Skeletal muscle cell (primary cell): ENCODE measurements at regions not wholly inside any gene's neighbourhood (a gene's known extent, or its start where the extent isn't known, plus 50 kb on each side); places are given as distances from the start of the nearest gene placed in this dataset.
A peak's percentile ranks its signal among the peaks of the same experiment; 100 is the strongest.
"Not testable (repeated sequence)": the region's sequence is repeated elsewhere in the genome, so short reads cannot be mapped to it uniquely, and the experiment has no call there.

Experiments
- DNase-seq: peaks from one replicate; pipeline ENCODE4 v3.0.0-alpha.2; 2010; ENCODE audit warnings: low read depth
- H3K4me3 ChIP-seq: 2 replicates; pipeline ENCODE4 v1.5.1; 2011; ENCODE audit warnings: low read depth, mild to moderate bottlenecking, control low read depth, low read length, moderate library complexity

GRCh38 chr5:131107128-131107527, 57.9 kb downstream of the HINT1 start:
- no peak overlapping the region for H3K4me3 ChIP-seq
- no peak for DNase-seq

- no peak for DNase-seq
- H3K4me3 ChIP-seq: no peak overlapping the region
These were observed 60.8 kb downstream of the HINT1 start for GRCh38 chr5:131104169-131104808.

GRCh38 chr5:131096774-131097710, 68.0 kb downstream of the HINT1 start:
- no peak overlapping the region for H3K4me3 ChIP-seq
- peak; percentile 9 for DNase-seq

- not testable (repeated sequence) for H3K4me3 ChIP-seq, DNase-seq
These were observed 69.5 kb downstream of the HINT1 start for GRCh38 chr5:131095561-131095960.

- no peak overlapping the region for H3K4me3 ChIP-seq
- no peak for DNase-seq
These were observed 80.6 kb downstream of the HINT1 start for GRCh38 chr5:131084436-131084835.

- DNase-seq: peak; percentile 15
- H3K4me3 ChIP-seq: no peak overlapping the region
These were observed 83.1 kb downstream of the HINT1 start for GRCh38 chr5:131081913-131082488.

- DNase-seq: peak; percentile 59
- H3K4me3 ChIP-seq: no peak overlapping the region
These were observed 83.7 kb downstream of the HINT1 start for GRCh38 chr5:131081374-131081773.

- no peak overlapping the region for H3K4me3 ChIP-seq
- DNase-seq: no peak
These were observed 85.8 kb downstream of the HINT1 start for GRCh38 chr5:131079232-131079631.

GRCh38 chr5:131068893-131069643, 96.0 kb downstream of the HINT1 start:
- no peak for DNase-seq
- H3K4me3 ChIP-seq: no peak overlapping the region

GRCh38 chr5:131068076-131068475, 97.0 kb downstream of the HINT1 start:
- no peak overlapping the region for H3K4me3 ChIP-seq
- no peak for DNase-seq

- no peak overlapping the region for H3K4me3 ChIP-seq
- no peak for DNase-seq
These were observed 97.4 kb downstream of the HINT1 start for GRCh38 chr5:131067636-131068035.

GRCh38 chr5:131064669-131065371, 100.2 kb downstream of the HINT1 start:
- H3K4me3 ChIP-seq: no peak overlapping the region
- no peak for DNase-seq

- DNase-seq: no peak
These were observed 122.9 kb downstream of the HINT1 start for GRCh38 chr5:131042021-131042789.

GRCh38 chr5:131023498-131023865, 141.6 kb downstream of the HINT1 start:
- no peak for DNase-seq

More at GRCh38 chr5:131042021-131042789, 122.9 kb downstream of the HINT1 start:
- H3K4me3 ChIP-seq: no peak overlapping the region

GRCh38 chr5:131022811-131023497, 142.1 kb downstream of the HINT1 start:
- no peak for DNase-seq
- H3K4me3 ChIP-seq: no peak overlapping the region

More at GRCh38 chr5:131023498-131023865, 141.6 kb downstream of the HINT1 start:
- no peak overlapping the region for H3K4me3 ChIP-seq

GRCh38 chr5:131021646-131022045, 143.4 kb downstream of the HINT1 start:
- H3K4me3 ChIP-seq: no peak overlapping the region
- DNase-seq: no peak

GRCh38 chr5:131019601-131020315, 145.3 kb downstream of the HINT1 start:
- DNase-seq: no peak
- H3K4me3 ChIP-seq: no peak overlapping the region
